VCaP (cell line): ENCODE measurements at regions not wholly inside any gene's neighbourhood (a gene's known extent, or its start where the extent isn't known, plus 50 kb on each side); places are given as distances from the start of the nearest gene placed in this dataset.
"Not testable (repeated sequence)": the region's sequence is repeated elsewhere in the genome, so short reads cannot be mapped to it uniquely, and the experiment has no call there.

Experiments
- H3K27ac ChIP-seq: fragments of 450-650 bp; 2 replicates; pipeline ENCODE4 v1.5.1; 2017
- CTCF ChIP-seq: fragments of 450-650 bp; conservative IDR thresholded peaks from 2 replicates; pipeline ENCODE4 v1.5.1; 2017; ENCODE audit warnings: mild to moderate bottlenecking, moderate library complexity

GRCh38 chr17:79560527-79560926 is 50.3 kb downstream of the RBFOX3 start:
- no peak overlapping the region for H3K27ac ChIP-seq
- TF ChIP-seq CTCF = no peak

GRCh38 chr17:79559111-79559887 is 51.6 kb downstream of the RBFOX3 start:
- TF ChIP-seq CTCF = no peak

GRCh38 chr17:79558091-79558900 is 52.6 kb downstream of the RBFOX3 start:
- no peak overlapping the region for H3K27ac ChIP-seq
- no peak for TF ChIP-seq CTCF

More at GRCh38 chr17:79559111-79559887, 51.6 kb downstream of the RBFOX3 start:
- no peak overlapping the region for H3K27ac ChIP-seq

GRCh38 chr17:79557276-79558090 is 53.4 kb downstream of the RBFOX3 start:
- TF ChIP-seq CTCF = no peak

GRCh38 chr17:79556271-79556670 is 54.6 kb downstream of the RBFOX3 start:
- no peak overlapping the region for H3K27ac ChIP-seq
- TF ChIP-seq CTCF = no peak

More at GRCh38 chr17:79557276-79558090, 53.4 kb downstream of the RBFOX3 start:
- no peak overlapping the region for H3K27ac ChIP-seq

- H3K27ac ChIP-seq = no peak overlapping the region
- no peak for TF ChIP-seq CTCF
Measured at GRCh38 chr17:79555543-79555942, 55.3 kb downstream of the RBFOX3 start.

- not testable (repeated sequence) for H3K27ac ChIP-seq
Measured at GRCh38 chr17:79554346-79554745, 56.5 kb downstream of the RBFOX3 start.
